Activated B cell treated with CpG ODN at 0.5 μM for 24 hours (primary cell): ENCODE measurements at regions not wholly inside any gene's neighbourhood (a gene's known extent, or its start where the extent isn't known, plus 50 kb on each side); places are given as distances from the start of the nearest gene placed in this dataset.
A peak's percentile ranks its signal among the peaks of the same experiment; 100 is the strongest.
"Not testable (repeated sequence)": the region's sequence is repeated elsewhere in the genome, so short reads cannot be mapped to it uniquely, and the experiment has no call there.

Experiments
- ATAC-seq: fragments of 200-7000 bp; cut with Tn5 transposase; one replicate; pipeline ENCODE4 v1.10.0; 2021; ENCODE audit warnings: low read depth, mild to moderate bottlenecking, moderate library complexity
- CTCF ChIA-PET: fragments of 350-600 bp; sonication (Branson Sonifier 250); formaldehyde crosslinking; loops from one replicate; lab custom pipeline; 2021; ENCODE audit warnings: antibody characterized with exemption; lab: Charles Lee
- POLR2A ChIA-PET: fragments of 350-600 bp; sonication (Branson Sonifier 250); formaldehyde crosslinking; loops from one replicate; lab custom pipeline; 2021; ENCODE audit warnings: antibody characterized with exemption; lab: Charles Lee
- DNase-seq: peaks from one replicate; pipeline ENCODE4 v3.0.0; 2022
- H3K27ac Mint-ChIP-seq: one replicate; pipeline ENCODE4 v1.8.0; 2020; ENCODE audit warnings: mixed read lengths
- H3K27me3 Mint-ChIP-seq: one replicate; pipeline ENCODE4 v1.8.0; 2021; ENCODE audit warnings: mixed read lengths
- H3K36me3 Mint-ChIP-seq: one replicate; pipeline ENCODE4 v1.8.0; 2021; ENCODE audit warnings: low read depth, mixed read lengths
- H3K4me1 Mint-ChIP-seq: one replicate; pipeline ENCODE4 v1.8.0; 2021; ENCODE audit warnings: mixed read lengths
- H3K4me3 Mint-ChIP-seq: one replicate; pipeline ENCODE4 v1.8.0; 2020; ENCODE audit warnings: mild to moderate bottlenecking, mixed read lengths
- H3K9me3 Mint-ChIP-seq: one replicate; pipeline ENCODE4 v1.8.0; 2020; ENCODE audit warnings: mixed read lengths
- intact Hi-C: fragments of 100-400 bp; cut with micrococcal nuclease; formaldehyde crosslinking; loops from one replicate; pipeline ENCODE4 v1.15.1; 2024
- TF ChIP-seq, protein P1 (sequence below): fragments of 200-600 bp; IDR thresholded peaks from one replicate; pipeline ENCODE4 v1.8.0; 2022; ENCODE audit warnings: antibody characterized with exemption, mild to moderate bottlenecking

DNA sequence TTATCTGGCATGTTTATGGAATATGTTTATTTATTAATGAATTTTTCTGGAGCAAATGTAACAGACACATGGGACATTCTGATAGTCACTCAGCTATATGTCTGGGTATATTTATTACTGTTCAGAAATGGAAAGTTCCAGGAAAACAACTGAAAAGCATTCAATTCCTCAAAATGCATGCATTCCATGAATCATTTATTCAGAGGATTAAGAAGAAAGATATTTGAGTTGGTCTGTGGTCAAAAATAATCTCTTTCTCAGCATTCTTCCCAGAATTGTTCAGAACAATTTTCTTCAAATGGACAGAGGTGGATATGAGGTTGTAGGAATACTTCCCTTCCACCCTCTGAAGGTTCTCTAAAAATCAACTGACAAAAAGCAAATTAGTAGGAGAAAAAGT is 97.6 kb upstream of the ITGB1 start:
- peaks cover 2% of the 10 kb centered on the region for H3K27me3 Mint-ChIP-seq
- CTCF ChIA-PET = no interaction called here
- POLR2A ChIA-PET = no interaction called here

DNA sequence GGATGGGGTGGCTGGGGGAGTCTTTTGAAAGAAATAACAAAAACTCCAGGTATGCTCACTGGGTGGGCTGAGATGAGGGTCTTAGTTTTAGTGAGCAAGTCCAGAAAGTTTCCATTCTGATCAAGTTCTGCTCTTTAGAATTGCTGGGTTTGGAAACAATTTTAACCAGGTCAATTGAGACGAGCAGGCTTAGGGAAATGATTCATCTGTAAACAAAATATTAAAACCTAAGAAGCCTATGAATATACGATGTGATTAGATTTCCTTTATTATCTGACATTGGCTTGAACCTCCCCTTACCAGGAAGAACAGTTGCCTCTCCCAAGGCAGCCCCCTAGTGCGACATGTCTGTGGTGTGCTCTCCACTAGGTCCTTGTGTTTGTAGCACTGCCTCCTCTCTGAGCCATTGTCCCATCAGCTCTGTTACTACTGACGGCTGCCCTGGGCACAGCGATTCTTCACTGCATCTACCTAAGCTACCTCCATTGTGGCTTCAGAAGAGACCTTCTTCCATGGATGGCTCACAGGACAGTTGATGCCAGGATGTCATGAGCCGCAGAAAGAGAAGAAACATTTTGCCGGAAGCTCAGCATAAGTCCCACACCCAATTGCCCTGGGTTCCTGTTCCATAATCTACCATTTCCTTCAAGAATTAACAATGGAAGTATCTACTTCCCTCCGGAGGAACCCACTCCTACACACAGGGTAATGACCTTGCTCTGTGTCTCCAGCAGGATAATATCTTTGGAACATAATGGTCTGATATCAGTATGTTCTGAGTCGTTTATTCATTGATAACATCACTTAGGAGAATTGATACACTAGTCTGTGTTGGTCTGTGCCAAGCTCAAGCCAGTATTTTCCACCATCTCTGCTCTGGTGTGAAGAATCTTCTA is 95.1 kb upstream of the ITGB1 start:
- DNase-seq (no peak), ATAC-seq (no peak)
- CTCF ChIA-PET = no interaction called here
- Mint-ChIP-seq H3K9me3 (no peaks in the 10 kb centered on the region), H3K27me3 (peaks cover 2% of the 10 kb centered on the region), H3K4me1 (no peaks in the 10 kb centered on the region), H3K4me3 (no peak overlapping the region), H3K36me3 (no peaks in the 10 kb centered on the region), H3K27ac (no peak overlapping the region)
- intact Hi-C loops = no loop called here
- POLR2A ChIA-PET = no interaction called here
- TF ChIP-seq, protein P1, sequence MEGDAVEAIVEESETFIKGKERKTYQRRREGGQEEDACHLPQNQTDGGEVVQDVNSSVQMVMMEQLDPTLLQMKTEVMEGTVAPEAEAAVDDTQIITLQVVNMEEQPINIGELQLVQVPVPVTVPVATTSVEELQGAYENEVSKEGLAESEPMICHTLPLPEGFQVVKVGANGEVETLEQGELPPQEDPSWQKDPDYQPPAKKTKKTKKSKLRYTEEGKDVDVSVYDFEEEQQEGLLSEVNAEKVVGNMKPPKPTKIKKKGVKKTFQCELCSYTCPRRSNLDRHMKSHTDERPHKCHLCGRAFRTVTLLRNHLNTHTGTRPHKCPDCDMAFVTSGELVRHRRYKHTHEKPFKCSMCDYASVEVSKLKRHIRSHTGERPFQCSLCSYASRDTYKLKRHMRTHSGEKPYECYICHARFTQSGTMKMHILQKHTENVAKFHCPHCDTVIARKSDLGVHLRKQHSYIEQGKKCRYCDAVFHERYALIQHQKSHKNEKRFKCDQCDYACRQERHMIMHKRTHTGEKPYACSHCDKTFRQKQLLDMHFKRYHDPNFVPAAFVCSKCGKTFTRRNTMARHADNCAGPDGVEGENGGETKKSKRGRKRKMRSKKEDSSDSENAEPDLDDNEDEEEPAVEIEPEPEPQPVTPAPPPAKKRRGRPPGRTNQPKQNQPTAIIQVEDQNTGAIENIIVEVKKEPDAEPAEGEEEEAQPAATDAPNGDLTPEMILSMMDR = no peak

More for the DNA sequence above, 97.6 kb upstream of the ITGB1 start:
- Mint-ChIP-seq H3K27ac (no peak overlapping the region), H3K36me3 (no peaks in the 10 kb centered on the region), H3K4me1 (no peaks in the 10 kb centered on the region), H3K4me3 (no peak overlapping the region), H3K9me3 (peaks cover 3% of the 10 kb centered on the region)
- DNase-seq = no peak
- TF ChIP-seq, protein P1 = no peak
- no peak for ATAC-seq
- intact Hi-C loops = no loop called here

DNA sequence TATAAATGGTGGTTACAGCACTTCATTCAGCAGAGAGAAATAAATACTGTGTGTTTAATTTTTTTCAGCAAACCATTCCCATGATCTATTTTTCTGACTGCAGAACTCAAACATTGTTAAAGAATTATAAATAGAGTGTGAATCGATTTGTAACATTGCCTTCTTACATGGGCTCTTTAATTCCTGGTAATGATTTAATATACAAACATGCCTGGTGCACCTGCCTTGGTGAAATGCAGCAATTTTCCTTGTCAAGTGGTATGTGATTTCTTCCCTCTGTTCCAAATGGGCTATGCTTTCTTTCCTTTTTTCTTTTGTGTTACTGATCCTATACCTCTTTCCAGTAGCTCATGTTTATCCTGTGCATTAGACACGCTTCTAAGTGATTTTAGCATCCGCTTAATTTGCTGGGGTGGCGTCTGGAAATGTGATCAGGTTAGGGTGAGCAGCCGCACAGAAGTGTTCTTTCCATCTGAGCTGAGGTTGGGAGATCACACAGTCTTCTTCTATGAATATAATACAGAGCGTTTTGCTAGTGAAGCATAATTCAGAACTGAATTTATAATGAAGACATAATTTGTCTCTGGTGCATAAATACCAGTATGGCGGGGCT is 94.3 kb upstream of the ITGB1 start:
- no peak for DNase-seq
- no peak overlapping the region for H3K4me3 Mint-ChIP-seq
- H3K27ac Mint-ChIP-seq = no peak overlapping the region
- no peaks in the 10 kb centered on the region for H3K9me3 Mint-ChIP-seq
- intact Hi-C loops = no loop called here
- H3K4me1 Mint-ChIP-seq = no peaks in the 10 kb centered on the region
- ChIA-PET CTCF (no interaction called here), POLR2A (no interaction called here)
- H3K27me3 Mint-ChIP-seq = peaks cover 2% of the 10 kb centered on the region
- H3K36me3 Mint-ChIP-seq = no peaks in the 10 kb centered on the region
- TF ChIP-seq, protein P1 = no peak
- ATAC-seq = no peak

DNA sequence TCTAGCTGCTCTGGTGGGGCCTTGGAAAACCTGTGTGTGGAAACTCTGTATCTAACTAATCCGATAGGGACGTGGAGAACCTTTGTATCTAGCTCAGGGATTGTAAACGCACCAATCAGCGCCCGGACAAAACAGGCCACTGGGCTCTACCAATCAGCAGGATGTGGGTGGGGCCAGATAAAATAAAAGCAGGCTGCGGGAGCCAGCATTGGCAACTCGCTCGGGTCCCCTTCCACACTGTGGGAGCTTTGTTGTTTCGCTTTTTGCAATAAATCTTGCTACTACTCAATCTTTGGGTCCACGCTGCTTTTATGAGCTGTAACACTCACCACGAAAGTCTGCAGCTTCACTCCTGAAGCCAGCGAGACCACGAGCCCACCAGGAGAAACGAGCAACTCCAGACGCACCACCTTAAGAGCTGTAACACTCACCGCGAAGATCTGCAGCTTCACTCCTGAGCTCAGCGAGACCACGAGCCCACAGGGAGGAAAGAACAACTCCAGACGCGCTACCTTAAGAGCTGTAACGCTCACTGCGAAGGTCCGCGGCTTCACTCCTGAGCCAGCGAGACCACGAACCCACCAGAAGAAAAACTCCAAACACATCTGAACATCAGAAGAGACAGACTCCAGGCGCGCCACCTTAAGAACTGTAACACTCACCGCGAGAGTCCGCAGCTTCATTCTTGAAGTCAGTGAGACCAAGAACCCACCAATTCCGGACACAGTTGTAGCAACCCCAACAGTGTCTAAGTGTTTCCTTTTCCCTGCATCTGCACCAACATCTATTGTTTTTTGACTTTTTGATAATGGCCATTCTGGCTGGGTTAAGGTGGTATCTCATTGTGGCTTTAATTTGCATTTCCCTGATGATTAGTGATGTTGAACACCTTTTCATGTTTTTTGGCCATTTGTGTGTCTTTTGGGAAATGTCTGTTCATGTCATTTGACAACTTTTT is 92.2 kb upstream of the ITGB1 start:
- POLR2A ChIA-PET, H3K27me3 Mint-ChIP-seq, ATAC-seq, H3K9me3 Mint-ChIP-seq, CTCF ChIA-PET, H3K36me3 Mint-ChIP-seq, H3K27ac Mint-ChIP-seq, H3K4me1 Mint-ChIP-seq, intact Hi-C loops, DNase-seq: not testable (repeated sequence)
- peak overlapping the region; percentile 63 for H3K4me3 Mint-ChIP-seq

DNA sequence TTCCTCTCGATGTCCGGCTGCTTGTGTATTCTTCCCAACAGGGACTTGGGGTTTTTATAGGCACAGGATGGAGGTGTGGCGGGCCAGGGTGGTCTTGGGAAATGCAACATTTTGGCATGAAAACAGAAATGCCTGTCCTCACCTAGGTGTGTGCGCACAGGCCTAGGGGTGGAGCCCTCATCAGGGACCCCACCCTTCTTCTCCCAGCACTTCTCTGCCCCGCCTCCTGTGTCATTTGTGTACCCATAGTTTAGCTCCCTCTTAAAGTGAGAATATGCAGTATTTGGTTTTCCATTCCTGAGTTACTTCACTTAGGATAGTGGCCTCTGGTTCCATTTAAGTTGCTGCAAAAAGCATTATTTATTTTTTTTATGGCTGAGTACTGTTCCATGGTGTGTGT is 90.2 kb upstream of the ITGB1 start:
- intact Hi-C loops = no loop called here
- POLR2A ChIA-PET = no interaction called here

More for the DNA sequence above, 90.2 kb upstream of the ITGB1 start:
- Mint-ChIP-seq H3K4me1 (no peaks in the 10 kb centered on the region), H3K36me3 (no peaks in the 10 kb centered on the region), H3K27me3 (no peaks in the 10 kb centered on the region), H3K9me3 (no peaks in the 10 kb centered on the region), H3K27ac (no peak overlapping the region), H3K4me3 (no peak overlapping the region)
- ATAC-seq = no peak
- no peak for DNase-seq
- TF ChIP-seq, protein P1 = no peak
- CTCF ChIA-PET = interaction anchor here (0.9 kb wide), 1 partner anchor 107 kb away, joined by 3 read pairs; no protein-coding TSS in a partner anchor
